Type B pancreatic cell (in vitro differentiated cells): ENCODE measurements at regions not wholly inside any gene's neighbourhood (a gene's known extent, or its start where the extent isn't known, plus 50 kb on each side); places are given as distances from the start of the nearest gene placed in this dataset.

ENCODE experiments used
- DNase-seq: peaks from one replicate; pipeline ENCODE4 v3.0.0; 2021; ENCODE audit warnings: mixed read lengths; ENCODE audit not compliant: unreplicated experiment; ENCODE audit errors: extremely low spot score
- H3K27ac Mint-ChIP-seq: 2 replicates; pipeline ENCODE4 v1.8.0; 2021; ENCODE audit warnings: mild to moderate bottlenecking, mixed read lengths
- H3K27me3 Mint-ChIP-seq: 2 replicates; pipeline ENCODE4 v1.8.0; 2021; ENCODE audit warnings: mixed read lengths
- H3K36me3 Mint-ChIP-seq: 2 replicates; pipeline ENCODE4 v1.8.0; 2021; ENCODE audit warnings: mixed read lengths
- H3K4me1 Mint-ChIP-seq: one replicate; pipeline ENCODE4 v1.8.0; 2021; ENCODE audit warnings: mixed read lengths; ENCODE audit not compliant: unreplicated experiment
- H3K4me3 Mint-ChIP-seq: 2 replicates; pipeline ENCODE4 v1.8.0; 2021; ENCODE audit warnings: mild to moderate bottlenecking, mixed read lengths
- H3K9me3 Mint-ChIP-seq: 2 replicates; pipeline ENCODE4 v1.8.0; 2021; ENCODE audit warnings: mixed read lengths
- CTCF ChIP-seq: fragments of 200-600 bp; sonication (generic); conservative IDR thresholded peaks from 2 replicates; pipeline ENCODE4 v1.5.0; 2021; ENCODE audit warnings: antibody characterized with exemption, mild to moderate bottlenecking

GRCh38 chr1:208510192-208510952, 266.2 kb upstream of the PLXNA2 start:
- H3K9me3 Mint-ChIP-seq: no peaks in the 10 kb centered on the region
- no peak for DNase-seq

GRCh38 chr1:208511242-208511860, 267.2 kb upstream of the PLXNA2 start:
- TF ChIP-seq CTCF: no peak
- Mint-ChIP-seq H3K27ac (no peak overlapping the region), H3K36me3 (no peaks in the 10 kb centered on the region), H3K4me3 (no peak overlapping the region), H3K27me3 (peaks cover 24% of the 10 kb centered on the region), H3K9me3 (no peaks in the 10 kb centered on the region), H3K4me1 (peaks cover 17% of the 10 kb centered on the region)
- DNase-seq: no peak

More at GRCh38 chr1:208510192-208510952, 266.2 kb upstream of the PLXNA2 start:
- no peaks in the 10 kb centered on the region for H3K36me3 Mint-ChIP-seq
- TF ChIP-seq CTCF: no peak
- H3K27ac Mint-ChIP-seq: no peak overlapping the region
- H3K27me3 Mint-ChIP-seq: peaks cover 24% of the 10 kb centered on the region
- H3K4me1 Mint-ChIP-seq: peaks cover 17% of the 10 kb centered on the region
- H3K4me3 Mint-ChIP-seq: no peak overlapping the region

GRCh38 chr1:208513799-208514198, 269.6 kb upstream of the PLXNA2 start:
- Mint-ChIP-seq H3K27ac (no peak overlapping the region), H3K9me3 (no peaks in the 10 kb centered on the region), H3K4me1 (peaks cover 17% of the 10 kb centered on the region), H3K4me3 (no peak overlapping the region), H3K36me3 (no peaks in the 10 kb centered on the region), H3K27me3 (peaks cover 15% of the 10 kb centered on the region)
- DNase-seq: no peak
- TF ChIP-seq CTCF: no peak

GRCh38 chr1:208515129-208515528, 270.9 kb upstream of the PLXNA2 start:
- Mint-ChIP-seq H3K4me1 (peaks cover 16% of the 10 kb centered on the region), H3K27ac (no peak overlapping the region), H3K27me3 (peaks cover 19% of the 10 kb centered on the region), H3K36me3 (no peaks in the 10 kb centered on the region), H3K4me3 (no peak overlapping the region), H3K9me3 (no peaks in the 10 kb centered on the region)
- no peak for TF ChIP-seq CTCF
- DNase-seq: no peak

- Mint-ChIP-seq H3K27me3 (peaks cover 24% of the 10 kb centered on the region), H3K27ac (no peak overlapping the region), H3K9me3 (no peaks in the 10 kb centered on the region), H3K4me1 (peaks cover 4% of the 10 kb centered on the region), H3K4me3 (no peak overlapping the region), H3K36me3 (no peaks in the 10 kb centered on the region)
- no peak for TF ChIP-seq CTCF
- DNase-seq: no peak
These were observed 272.6 kb upstream of the PLXNA2 start for GRCh38 chr1:208516780-208517179.
